AG10803 (cell line): ENCODE measurements at regions not wholly inside any gene's neighbourhood (a gene's known extent, or its start where the extent isn't known, plus 50 kb on each side); places are given as distances from the start of the nearest gene placed in this dataset.

Source experiments
- DNase-seq: peaks from one replicate; pipeline ENCODE4 v3.0.0; 2010; ENCODE audit warnings: low read depth
- H3K4me3 ChIP-seq: 2 replicates; pipeline ENCODE4 v1.5.1; 2011; ENCODE audit warnings: mild to moderate bottlenecking, low read length, control low read depth
- TF ChIP-seq, protein P1 (sequence below): conservative IDR thresholded peaks from 2 replicates; pipeline ENCODE4 v1.5.1; 2011; ENCODE audit warnings: mild to moderate bottlenecking, low read length, control low read depth, inconsistent platforms

DNA sequence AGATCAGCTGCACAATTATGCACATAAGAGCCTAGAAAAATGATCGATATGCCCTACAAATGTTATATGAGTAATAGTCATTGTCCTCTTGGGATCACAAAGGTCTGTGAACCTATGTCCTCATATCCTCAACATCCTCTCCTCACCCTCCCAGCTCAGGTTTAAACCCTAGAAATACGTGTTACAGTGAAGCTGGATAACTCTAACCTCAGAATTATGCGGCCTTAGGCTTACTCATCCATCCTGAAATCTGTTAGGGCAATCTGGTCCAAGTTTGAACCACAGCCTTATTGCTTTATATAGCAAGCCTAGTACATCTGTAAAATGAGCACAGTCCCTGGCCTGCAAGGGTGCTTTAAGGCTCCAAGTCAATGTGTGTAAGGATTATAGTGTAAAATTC lies 84.2 kb upstream of the FRMD4A start:
- TF ChIP-seq, protein P1, sequence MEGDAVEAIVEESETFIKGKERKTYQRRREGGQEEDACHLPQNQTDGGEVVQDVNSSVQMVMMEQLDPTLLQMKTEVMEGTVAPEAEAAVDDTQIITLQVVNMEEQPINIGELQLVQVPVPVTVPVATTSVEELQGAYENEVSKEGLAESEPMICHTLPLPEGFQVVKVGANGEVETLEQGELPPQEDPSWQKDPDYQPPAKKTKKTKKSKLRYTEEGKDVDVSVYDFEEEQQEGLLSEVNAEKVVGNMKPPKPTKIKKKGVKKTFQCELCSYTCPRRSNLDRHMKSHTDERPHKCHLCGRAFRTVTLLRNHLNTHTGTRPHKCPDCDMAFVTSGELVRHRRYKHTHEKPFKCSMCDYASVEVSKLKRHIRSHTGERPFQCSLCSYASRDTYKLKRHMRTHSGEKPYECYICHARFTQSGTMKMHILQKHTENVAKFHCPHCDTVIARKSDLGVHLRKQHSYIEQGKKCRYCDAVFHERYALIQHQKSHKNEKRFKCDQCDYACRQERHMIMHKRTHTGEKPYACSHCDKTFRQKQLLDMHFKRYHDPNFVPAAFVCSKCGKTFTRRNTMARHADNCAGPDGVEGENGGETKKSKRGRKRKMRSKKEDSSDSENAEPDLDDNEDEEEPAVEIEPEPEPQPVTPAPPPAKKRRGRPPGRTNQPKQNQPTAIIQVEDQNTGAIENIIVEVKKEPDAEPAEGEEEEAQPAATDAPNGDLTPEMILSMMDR = no peak
- H3K4me3 ChIP-seq = no peak overlapping the region
- DNase-seq = peak; percentile 79

DNA sequence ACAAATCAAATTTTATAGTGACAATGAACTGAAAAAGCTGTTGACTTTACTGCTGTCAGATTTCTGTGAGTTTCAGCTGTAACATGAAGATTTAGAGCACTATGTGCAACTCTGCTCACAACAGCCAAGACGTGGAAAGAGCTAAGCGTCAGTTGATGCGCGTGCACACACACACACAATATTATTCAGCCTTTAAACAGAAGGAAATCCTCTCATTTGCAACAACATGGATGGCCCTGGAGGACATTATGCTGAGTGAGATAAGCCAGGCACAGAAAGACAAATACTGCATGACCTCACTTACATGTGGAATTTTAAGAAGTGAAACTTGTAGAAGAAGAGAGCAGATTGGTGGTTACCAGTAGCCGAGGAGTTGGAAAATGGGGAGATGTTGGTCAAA lies 82.8 kb upstream of the FRMD4A start:
- no peak for DNase-seq
- H3K4me3 ChIP-seq = no peak overlapping the region
- TF ChIP-seq, protein P1 = no peak

DNA sequence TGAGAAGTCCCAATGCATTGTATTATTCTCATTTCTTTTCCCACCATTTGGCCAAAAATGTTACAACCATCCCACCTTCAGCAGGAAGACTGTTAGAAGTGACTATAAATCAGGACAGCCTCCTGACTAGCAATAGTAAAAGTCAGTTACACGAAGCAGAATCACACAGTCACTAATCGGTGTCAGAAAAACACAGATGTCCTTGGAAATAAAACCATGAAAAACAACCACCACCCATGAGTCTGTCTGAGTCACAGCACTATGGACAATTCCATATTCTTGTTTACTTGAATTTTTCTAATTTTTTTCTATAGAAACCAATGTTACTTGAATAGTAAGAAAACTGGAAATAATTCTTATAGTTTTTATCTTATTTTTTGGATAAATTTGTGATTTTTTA lies 81.9 kb upstream of the FRMD4A start:
- no peak overlapping the region for H3K4me3 ChIP-seq

DNA sequence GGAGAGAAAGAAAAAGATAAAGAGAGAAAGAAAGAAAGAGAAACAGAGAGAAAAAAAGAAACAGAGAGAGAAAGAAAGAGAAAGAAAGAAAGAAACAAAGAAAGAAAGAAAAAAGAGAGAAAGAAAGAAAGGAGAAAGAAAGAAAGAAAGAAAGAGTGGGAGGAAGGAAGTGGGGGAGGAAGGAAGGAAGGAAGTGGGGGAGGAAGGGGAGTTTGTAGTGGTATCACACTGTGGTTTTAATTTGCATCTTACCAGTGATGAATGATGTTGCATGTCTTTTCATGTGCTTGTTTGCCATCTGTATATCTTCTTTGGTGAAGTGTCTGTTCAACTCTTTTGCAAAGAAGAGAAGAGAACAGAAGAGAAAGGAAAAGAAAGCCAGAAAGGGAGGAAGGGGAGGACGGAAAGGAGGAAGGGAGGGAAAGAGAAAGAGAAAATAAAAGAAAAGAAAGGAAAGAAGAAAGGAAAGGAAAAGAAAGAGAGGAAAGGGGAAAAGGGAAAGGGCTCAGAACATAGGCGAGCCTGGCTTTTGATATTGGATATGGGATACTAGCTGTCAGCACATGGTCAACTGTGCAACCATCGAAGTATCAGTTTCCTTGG lies 79.2 kb upstream of the FRMD4A start:
- no peak overlapping the region for H3K4me3 ChIP-seq
- DNase-seq = no peak
- TF ChIP-seq, protein P1 = no peak

More for the DNA sequence above, 81.9 kb upstream of the FRMD4A start:
- TF ChIP-seq, protein P1 = no peak
- DNase-seq = peak; percentile 9

DNA sequence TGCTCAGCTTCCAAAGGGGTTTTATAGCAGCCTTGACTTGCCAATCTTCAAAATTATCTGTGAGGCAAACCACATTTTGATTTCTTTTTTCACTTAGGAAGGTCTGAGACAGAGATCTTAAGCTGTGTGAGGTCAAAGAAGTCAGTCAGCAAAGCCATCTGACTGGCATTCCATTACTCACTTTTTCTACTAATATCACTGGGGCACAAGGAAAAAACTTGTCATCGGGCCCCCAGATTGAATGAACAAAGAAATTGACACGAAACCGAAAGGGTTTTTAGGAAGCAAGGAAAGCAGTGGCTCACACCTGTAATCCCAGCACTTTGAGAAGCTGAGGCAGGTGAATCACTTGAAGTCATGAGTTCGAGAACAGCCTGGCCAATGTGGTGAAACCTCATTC lies 78.5 kb upstream of the FRMD4A start:
- TF ChIP-seq, protein P1 = no peak
- DNase-seq = no peak
- no peak overlapping the region for H3K4me3 ChIP-seq

DNA sequence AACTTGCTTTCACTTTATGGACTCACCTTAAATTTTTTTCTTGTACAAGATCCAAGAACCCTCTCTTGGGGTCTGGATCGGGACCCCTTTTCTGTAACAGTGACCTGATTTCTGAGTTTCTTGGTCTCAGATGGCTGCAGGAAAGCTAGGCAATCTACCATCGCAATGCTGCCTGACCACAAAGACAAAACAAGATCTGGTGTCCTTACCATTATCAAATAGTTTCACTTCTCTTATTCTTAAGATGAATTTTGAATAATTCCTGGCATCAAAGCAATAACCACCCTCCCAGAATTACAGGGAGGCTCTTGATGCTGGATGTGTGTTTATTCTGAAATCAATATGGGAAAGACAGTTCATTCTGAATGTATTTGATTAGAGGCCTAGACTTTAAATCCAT lies 77.4 kb upstream of the FRMD4A start:
- TF ChIP-seq, protein P1 = no peak

DNA sequence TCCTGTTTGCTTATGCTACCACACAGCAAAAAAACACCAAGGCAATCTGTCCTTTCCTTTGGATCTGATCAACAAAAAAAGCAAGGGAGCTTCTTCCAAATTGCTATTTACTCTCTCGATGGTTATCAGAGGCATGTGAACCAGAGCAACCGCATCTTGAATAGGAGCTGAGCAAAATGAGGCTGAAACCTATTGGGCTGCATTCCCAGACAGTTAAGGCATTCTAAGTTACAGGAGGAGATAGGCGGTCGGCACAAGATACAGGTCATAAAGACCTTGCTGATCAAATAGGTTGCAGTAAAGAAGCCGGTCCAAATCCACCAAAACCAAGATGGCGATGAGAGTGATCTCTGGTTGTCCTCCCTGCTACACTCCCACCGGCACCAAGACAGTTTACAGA lies 76.8 kb upstream of the FRMD4A start:
- no peak overlapping the region for H3K4me3 ChIP-seq
- TF ChIP-seq, protein P1 = no peak
- DNase-seq = no peak

More for the DNA sequence above, 77.4 kb upstream of the FRMD4A start:
- H3K4me3 ChIP-seq = no peak overlapping the region
- DNase-seq = no peak
